ENCODE measurements at regions not wholly inside any gene's neighbourhood (a gene's known extent, or its start where the extent isn't known, plus 50 kb on each side); places are given as distances from the start of the nearest gene placed in this dataset.
A peak's percentile ranks its signal among the peaks of the same experiment; 100 is the strongest.

DNA sequence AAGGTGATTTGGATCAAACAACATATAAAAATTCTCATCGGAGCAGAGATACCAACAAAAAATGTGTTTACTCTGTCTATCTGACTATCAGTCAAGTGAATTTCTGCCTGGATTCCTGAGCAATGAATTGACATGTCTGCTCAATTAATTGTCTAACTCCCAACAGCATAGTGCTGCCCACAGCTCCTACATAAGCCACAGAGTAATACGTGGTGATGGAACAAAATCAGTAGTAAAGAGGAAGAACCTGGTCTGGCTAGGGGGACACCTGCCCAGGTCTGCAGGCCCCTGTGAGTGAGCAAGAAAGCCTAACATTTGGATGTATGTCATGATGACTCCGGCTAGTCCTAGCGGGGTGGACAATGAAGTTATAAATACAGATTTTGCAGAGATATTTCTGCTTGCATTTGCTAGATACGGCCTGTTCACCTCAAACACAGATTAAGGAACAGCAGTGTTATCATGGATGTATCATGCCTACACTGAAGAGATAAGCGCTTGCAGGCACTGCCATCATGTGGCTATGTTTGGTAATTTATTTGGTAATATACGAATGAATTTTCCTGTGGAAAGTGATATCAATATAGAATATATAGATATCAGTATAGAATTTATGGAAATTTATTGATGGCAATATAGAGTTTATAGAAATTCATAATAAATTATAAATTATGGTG, 69.6 kb upstream of the LRRC8B start:
- TF ChIP-seq CTCF (IDR thresholded peaks at IDR 0.05): peak; percentile 19 to 84 (median 76)
- no peak for TF ChIP-seq POLR2A (IDR thresholded peaks at IDR 0.05)

Measured in esophagus squamous epithelium (tissue), 4 donors.